SK-N-MC (cell line): ENCODE measurements at regions not wholly inside any gene's neighbourhood (a gene's known extent, or its start where the extent isn't known, plus 50 kb on each side); places are given as distances from the start of the nearest gene placed in this dataset.
"Not testable (repeated sequence)": the region's sequence is repeated elsewhere in the genome, so short reads cannot be mapped to it uniquely, and the experiment has no call there.

Source experiments
- DNase-seq: peaks from one replicate; pipeline ENCODE4 v3.0.0-alpha.2; 2011; ENCODE audit warnings: low read depth, low spot score
- H3K27ac ChIP-seq: fragments of 200-600 bp; sonication (generic); 2 replicates; pipeline ENCODE4 v1.5.1; 2016; ENCODE audit warnings: mixed run types
- H3K36me3 ChIP-seq: fragments of 200-600 bp; sonication (generic); 2 replicates; pipeline ENCODE4 v1.6.1; 2017; ENCODE audit warnings: antibody characterized with exemption, low read length, mixed read lengths; ENCODE audit not compliant: insufficient read depth
- H3K4me3 ChIP-seq: fragments of 200-600 bp; sonication (generic); 2 replicates; pipeline ENCODE4 v1.5.1; 2016
- H3K9ac ChIP-seq: fragments of 200-600 bp; sonication (generic); 2 replicates; pipeline ENCODE4 v1.8.0; 2017; ENCODE audit warnings: mixed run types, mixed read lengths; ENCODE audit not compliant: insufficient read length
- H3K9me3 ChIP-seq: fragments of 200-600 bp; sonication (generic); 2 replicates; pipeline ENCODE4 v1.6.1; 2017; ENCODE audit warnings: low read depth, mild to moderate bottlenecking, antibody characterized with exemption, low read length, moderate library complexity, mixed read lengths
- EZH2 ChIP-seq: fragments of 200-600 bp; sonication (generic); IDR thresholded peaks from one replicate; pipeline ENCODE4 v1.6.1; 2017; ENCODE audit warnings: antibody characterized with exemption
- FOXP2 ChIP-seq: optimal IDR thresholded peaks from 2 replicates; pipeline ENCODE3; 2011; ENCODE audit warnings: mild to moderate bottlenecking, moderate library complexity; ENCODE audit not compliant: insufficient read depth; ENCODE audit errors: extremely low read length, control extremely low read depth
- POLR2AphosphoS5 ChIP-seq: IDR thresholded peaks from 2 replicates; pipeline ENCODE4 v1.6.1; 2012; ENCODE audit warnings: mild to moderate bottlenecking, low read depth, low read length, borderline replicate concordance

DNA sequence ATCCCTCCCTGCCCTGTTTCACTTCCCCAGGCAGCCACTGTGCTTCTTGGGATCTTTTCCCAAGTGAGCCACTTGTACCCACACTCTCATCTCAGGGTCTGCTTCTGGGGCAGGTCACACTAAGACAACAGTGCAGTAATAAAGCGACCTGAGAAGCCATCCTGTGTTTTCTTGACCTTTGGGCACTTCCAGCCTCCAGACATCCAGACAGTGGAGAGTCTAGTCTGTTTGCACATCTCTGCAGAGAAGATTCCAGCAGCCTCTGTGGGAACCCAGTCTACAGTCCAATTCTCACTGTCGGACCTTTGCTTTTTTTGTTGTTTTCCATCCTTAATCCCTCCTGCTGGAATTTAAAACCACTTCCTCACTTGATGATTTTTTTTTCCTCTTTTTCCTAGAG is 50.3 kb upstream of the ATP6AP2 start:
- H3K9ac ChIP-seq, result no peak overlapping the region
- no peak overlapping the region for H3K27ac ChIP-seq
- no peak for TF ChIP-seq FOXP2
- no peak for TF ChIP-seq EZH2
- no peak for TF ChIP-seq POLR2AphosphoS5
- no peak overlapping the region for H3K4me3 ChIP-seq
- H3K9me3 ChIP-seq, result no peaks in the 10 kb centered on the region
- no peaks in the 10 kb centered on the region for H3K36me3 ChIP-seq
- no peak for DNase-seq

- Histone ChIP-seq H3K27ac (no peak overlapping the region), H3K4me3 (no peak overlapping the region), H3K9me3 (no peaks in the 10 kb centered on the region), H3K36me3 (no peaks in the 10 kb centered on the region), H3K9ac (no peak overlapping the region)
- TF ChIP-seq EZH2 (no peak), POLR2AphosphoS5 (no peak), FOXP2 (no peak)
- DNase-seq, result no peak
These were observed 53.2 kb upstream of the ATP6AP2 start for GRCh38 chrX:40527543-40527942.

DNA sequence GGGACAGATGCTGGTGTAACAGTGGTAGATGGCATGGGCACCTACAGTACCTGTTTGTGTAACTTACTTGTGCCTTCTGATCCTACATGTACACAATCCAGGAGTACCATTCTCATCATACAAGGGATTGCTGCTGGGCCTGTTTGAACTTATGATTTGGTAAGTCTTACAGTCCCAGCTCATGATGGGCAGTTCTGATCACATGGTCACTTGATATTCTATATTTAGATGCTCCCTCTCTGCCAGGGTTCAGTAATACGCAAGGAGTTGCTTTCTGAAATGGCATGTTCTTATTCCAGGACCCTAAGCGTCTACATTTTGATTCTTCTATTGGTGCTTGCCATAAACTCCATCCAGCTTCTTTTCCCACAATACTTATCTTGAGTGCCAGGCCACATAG is 54.4 kb upstream of the ATP6AP2 start:
- H3K4me3 ChIP-seq, result no peak overlapping the region
- no peaks in the 10 kb centered on the region for H3K9me3 ChIP-seq
- DNase-seq, result no peak
- H3K27ac ChIP-seq, result no peak overlapping the region
- no peaks in the 10 kb centered on the region for H3K36me3 ChIP-seq
- no peak overlapping the region for H3K9ac ChIP-seq
- no peak for TF ChIP-seq FOXP2
- no peak for TF ChIP-seq POLR2AphosphoS5
- TF ChIP-seq EZH2, result no peak

GRCh38 chrX:40525901-40526300 is 54.9 kb upstream of the ATP6AP2 start:
- H3K27ac ChIP-seq, H3K4me3 ChIP-seq, H3K9me3 ChIP-seq, DNase-seq, H3K9ac ChIP-seq, H3K36me3 ChIP-seq: not testable (repeated sequence)

DNA sequence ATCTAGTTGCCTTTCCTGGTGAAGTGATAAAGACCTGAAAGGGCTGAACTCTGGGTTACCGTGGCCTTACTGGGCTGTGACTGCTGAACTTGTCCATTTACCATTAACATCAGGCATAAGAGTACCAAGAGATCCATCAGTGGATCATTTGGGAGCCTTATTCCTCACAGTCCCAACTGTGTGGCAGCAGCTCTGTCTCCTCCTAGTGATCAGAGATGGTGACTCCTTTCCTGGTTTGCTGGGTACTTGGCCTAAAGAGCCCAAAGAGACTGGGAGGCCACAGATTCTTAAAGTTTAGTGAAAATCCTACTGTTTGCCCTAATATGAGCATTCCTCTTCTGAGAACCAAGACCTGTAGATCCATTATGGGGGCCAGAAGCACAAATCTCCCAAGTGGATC is 56.3 kb upstream of the ATP6AP2 start:
- no peak overlapping the region for H3K4me3 ChIP-seq
- DNase-seq, result no peak
- no peaks in the 10 kb centered on the region for H3K36me3 ChIP-seq
- no peak overlapping the region for H3K9ac ChIP-seq
- TF ChIP-seq FOXP2 (no peak), EZH2 (no peak), POLR2AphosphoS5 (no peak)
- no peak overlapping the region for H3K27ac ChIP-seq
- no peaks in the 10 kb centered on the region for H3K9me3 ChIP-seq

DNA sequence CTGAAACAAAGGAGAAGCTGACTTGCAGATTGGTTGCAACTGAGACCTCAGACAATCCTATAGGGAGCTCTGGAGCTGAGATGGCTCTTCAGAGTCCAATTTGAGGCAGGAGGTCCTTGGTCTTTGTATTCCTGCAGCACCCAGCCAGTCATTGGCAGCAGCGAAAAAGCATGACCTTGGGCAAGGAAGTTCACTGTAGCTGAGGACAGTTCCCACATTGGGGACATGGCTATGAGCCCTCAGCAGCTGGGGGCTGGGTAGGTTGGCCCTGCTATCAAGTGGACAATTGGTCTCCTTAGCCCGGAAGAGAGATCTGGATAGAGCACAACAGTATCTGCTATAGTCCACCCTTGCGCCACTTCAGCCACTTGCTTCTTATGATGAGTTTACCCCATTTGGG is 56.9 kb upstream of the ATP6AP2 start:
- no peaks in the 10 kb centered on the region for H3K36me3 ChIP-seq
- no peak overlapping the region for H3K27ac ChIP-seq
- no peak for TF ChIP-seq FOXP2
- TF ChIP-seq POLR2AphosphoS5, result no peak
- no peak for TF ChIP-seq EZH2
- H3K9me3 ChIP-seq, result no peaks in the 10 kb centered on the region
- DNase-seq, result no peak
- no peak overlapping the region for H3K9ac ChIP-seq
- no peak overlapping the region for H3K4me3 ChIP-seq

GRCh38 chrX:40521868-40522450 is 58.8 kb upstream of the ATP6AP2 start:
- H3K9me3 ChIP-seq, result no peaks in the 10 kb centered on the region
- no peak overlapping the region for H3K4me3 ChIP-seq
- H3K27ac ChIP-seq, result no peak overlapping the region
- no peak overlapping the region for H3K9ac ChIP-seq
- TF ChIP-seq POLR2AphosphoS5 (no peak), FOXP2 (no peak), EZH2 (no peak)
- no peak for DNase-seq
- no peaks in the 10 kb centered on the region for H3K36me3 ChIP-seq

- Histone ChIP-seq H3K9me3 (no peaks in the 10 kb centered on the region), H3K9ac (no peak overlapping the region), H3K27ac (no peak overlapping the region), H3K36me3 (no peaks in the 10 kb centered on the region), H3K4me3 (no peak overlapping the region)
- TF ChIP-seq POLR2AphosphoS5 (no peak), EZH2 (no peak), FOXP2 (no peak)
- no peak for DNase-seq
These were observed 66.4 kb upstream of the ATP6AP2 start for GRCh38 chrX:40514376-40514775.

DNA sequence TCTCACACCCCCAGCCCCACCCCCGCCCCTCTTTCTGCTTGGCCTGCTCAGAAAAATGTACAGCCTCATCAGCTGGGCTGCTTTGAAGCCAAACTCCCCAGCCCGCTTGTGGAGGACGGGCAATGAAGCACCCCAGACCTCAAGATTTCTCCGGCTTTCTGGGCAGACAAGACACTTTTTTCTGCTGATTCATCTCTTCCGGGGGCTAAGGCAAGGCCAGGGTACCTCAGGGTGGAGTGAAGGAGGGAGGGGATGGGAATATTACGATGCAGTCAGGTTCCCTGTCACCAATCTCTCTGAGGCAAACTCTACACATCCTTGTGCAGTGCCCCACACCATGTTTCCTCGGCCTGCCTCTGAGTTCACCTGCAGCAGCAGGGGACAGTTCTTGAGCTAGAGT is 66.9 kb upstream of the ATP6AP2 start:
- TF ChIP-seq EZH2 (no peak), FOXP2 (no peak), POLR2AphosphoS5 (no peak)

GRCh38 chrX:40513012-40513411 is 67.8 kb upstream of the ATP6AP2 start:
- no peaks in the 10 kb centered on the region for H3K9me3 ChIP-seq
- H3K36me3 ChIP-seq, result no peaks in the 10 kb centered on the region
- TF ChIP-seq EZH2, result no peak
- no peak for TF ChIP-seq FOXP2
- no peak for TF ChIP-seq POLR2AphosphoS5

More for the DNA sequence above, 66.9 kb upstream of the ATP6AP2 start:
- no peaks in the 10 kb centered on the region for H3K9me3 ChIP-seq
- H3K36me3 ChIP-seq, result no peaks in the 10 kb centered on the region
- no peak overlapping the region for H3K4me3 ChIP-seq
- no peak overlapping the region for H3K9ac ChIP-seq
- no peak overlapping the region for H3K27ac ChIP-seq
- DNase-seq, result no peak

More at GRCh38 chrX:40513012-40513411, 67.8 kb upstream of the ATP6AP2 start:
- Histone ChIP-seq H3K27ac (no peak overlapping the region), H3K4me3 (no peak overlapping the region), H3K9ac (no peak overlapping the region)
- no peak for DNase-seq
